ENCODE measurements at regions not wholly inside any gene's neighbourhood (a gene's known extent, or its start where the extent isn't known, plus 50 kb on each side); places are given as distances from the start of the nearest gene placed in this dataset.

DNA sequence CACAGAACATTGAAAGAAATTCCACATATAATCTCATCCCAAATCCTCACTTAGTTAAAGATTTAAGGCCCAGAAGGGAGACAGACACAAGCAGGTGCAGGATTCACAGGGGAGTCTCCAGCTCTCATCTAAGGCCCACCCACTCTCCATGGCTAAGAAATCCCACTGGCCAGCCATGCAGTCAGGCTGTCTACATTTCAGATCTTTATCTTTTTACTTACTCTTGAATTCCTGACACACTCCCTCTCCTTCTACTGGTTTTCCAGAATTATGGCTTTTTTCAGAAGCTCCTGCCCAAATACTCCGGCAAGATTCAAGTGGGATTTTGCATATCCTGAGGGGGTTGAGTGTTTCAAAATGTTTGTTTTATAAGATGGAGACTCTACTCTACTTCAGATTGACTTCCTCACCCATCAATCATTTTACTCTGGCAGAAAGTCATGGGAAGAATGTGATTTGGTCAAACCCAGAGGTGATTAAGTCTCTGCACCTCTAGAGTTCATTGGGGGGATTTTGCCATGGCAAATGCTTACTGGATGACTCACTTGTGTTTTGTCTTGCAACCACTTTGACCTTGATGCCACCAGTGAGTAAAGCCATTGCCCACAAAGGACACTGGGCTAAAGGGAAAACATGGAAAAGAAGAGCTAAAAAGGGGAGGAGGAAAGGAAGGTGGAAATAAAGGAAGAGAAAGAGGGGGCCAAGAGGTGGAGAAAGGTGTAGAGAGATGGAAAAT lies 688.8 kb upstream of the SALL1 start:
- POLR2A ChIA-PET: no interaction called here
- CTCF ChIA-PET: no interaction called here
- Histone ChIP-seq H2AFZ (ENCODE audit: low read depth, low read length) (no peak overlapping the region), H3K9me3 (replicated peaks; ENCODE audit: control insufficient read depth, insufficient read depth, low read length) (no peaks in the 10 kb centered on the region), H3K9ac (replicated peaks; ENCODE audit: extremely low read depth, insufficient read depth, low read length) (no peak overlapping the region), H3K79me2 (ENCODE audit: control insufficient read depth, insufficient read depth, low read length) (no peaks in the 10 kb centered on the region), H4K20me1 (replicated peaks; ENCODE audit: control insufficient read depth, extremely low read depth, insufficient read depth, low read length) (no peaks in the 10 kb centered on the region), H3K4me3 (replicated peaks in 1 of 3; ENCODE audit: insufficient read depth in 1 of 3, low read depth in 1 of 3, low read length in 3 of 3) (no peak overlapping the region), H3K4me1 (ENCODE audit: control insufficient read depth, extremely low read depth, insufficient read depth, low read length) (no peaks in the 10 kb centered on the region), H3K4me2 (ENCODE audit: insufficient read depth, low read length) (no peak overlapping the region), H3K27ac (ENCODE audit: insufficient read depth, low read depth, low read length) (no peak overlapping the region), H3K27me3 (ENCODE audit: control insufficient read depth in 2 of 2, insufficient read depth in 2 of 2, low read length in 2 of 2) (no peaks in the 10 kb centered on the region), H3K9me1 (replicated peaks; ENCODE audit: control insufficient read depth, extremely low read depth, insufficient read depth, low read length) (no peaks in the 10 kb centered on the region), H3K36me3 (ENCODE audit: control insufficient read depth in 2 of 2, extremely low read depth in 1 of 2, insufficient read depth in 2 of 2, low read length in 2 of 2) (no peaks in the 10 kb centered on the region)
- dilution Hi-C loops (cut with MboI; ENCODE audit: extremely low pct_ligation_motif_present, low sequenced_read_pairs): no loop called here
- BruUV-seq (replicated peaks): no TSS peak
- FAIRE-seq: no peak
- intact Hi-C loops (cut with micrococcal nuclease): no loop called here
- DNase-seq (ENCODE audit: low read depth, low spot score): no peak
- TF ChIP-seq, protein P1, sequence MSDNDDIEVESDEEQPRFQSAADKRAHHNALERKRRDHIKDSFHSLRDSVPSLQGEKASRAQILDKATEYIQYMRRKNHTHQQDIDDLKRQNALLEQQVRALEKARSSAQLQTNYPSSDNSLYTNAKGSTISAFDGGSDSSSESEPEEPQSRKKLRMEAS (IDR thresholded peaks at IDR 0.05; ENCODE audit: insufficient read depth, insufficient read length): no peak
- TF ChIP-seq MYC (IDR thresholded peaks at IDR 0.05; ENCODE audit: low read depth, low read length): no peak
- TF ChIP-seq JUN (IDR thresholded peaks at IDR 0.05; ENCODE audit: borderline replicate concordance, insufficient read depth, insufficient read length, low read depth): no peak
- TF ChIP-seq, protein P2, sequence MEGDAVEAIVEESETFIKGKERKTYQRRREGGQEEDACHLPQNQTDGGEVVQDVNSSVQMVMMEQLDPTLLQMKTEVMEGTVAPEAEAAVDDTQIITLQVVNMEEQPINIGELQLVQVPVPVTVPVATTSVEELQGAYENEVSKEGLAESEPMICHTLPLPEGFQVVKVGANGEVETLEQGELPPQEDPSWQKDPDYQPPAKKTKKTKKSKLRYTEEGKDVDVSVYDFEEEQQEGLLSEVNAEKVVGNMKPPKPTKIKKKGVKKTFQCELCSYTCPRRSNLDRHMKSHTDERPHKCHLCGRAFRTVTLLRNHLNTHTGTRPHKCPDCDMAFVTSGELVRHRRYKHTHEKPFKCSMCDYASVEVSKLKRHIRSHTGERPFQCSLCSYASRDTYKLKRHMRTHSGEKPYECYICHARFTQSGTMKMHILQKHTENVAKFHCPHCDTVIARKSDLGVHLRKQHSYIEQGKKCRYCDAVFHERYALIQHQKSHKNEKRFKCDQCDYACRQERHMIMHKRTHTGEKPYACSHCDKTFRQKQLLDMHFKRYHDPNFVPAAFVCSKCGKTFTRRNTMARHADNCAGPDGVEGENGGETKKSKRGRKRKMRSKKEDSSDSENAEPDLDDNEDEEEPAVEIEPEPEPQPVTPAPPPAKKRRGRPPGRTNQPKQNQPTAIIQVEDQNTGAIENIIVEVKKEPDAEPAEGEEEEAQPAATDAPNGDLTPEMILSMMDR (IDR thresholded peaks at IDR 0.05; ENCODE audit: extremely low read depth in 1 of 2, insufficient read depth in 1 of 2, low read depth in 1 of 2, low read length in 2 of 2): no peak

DNA sequence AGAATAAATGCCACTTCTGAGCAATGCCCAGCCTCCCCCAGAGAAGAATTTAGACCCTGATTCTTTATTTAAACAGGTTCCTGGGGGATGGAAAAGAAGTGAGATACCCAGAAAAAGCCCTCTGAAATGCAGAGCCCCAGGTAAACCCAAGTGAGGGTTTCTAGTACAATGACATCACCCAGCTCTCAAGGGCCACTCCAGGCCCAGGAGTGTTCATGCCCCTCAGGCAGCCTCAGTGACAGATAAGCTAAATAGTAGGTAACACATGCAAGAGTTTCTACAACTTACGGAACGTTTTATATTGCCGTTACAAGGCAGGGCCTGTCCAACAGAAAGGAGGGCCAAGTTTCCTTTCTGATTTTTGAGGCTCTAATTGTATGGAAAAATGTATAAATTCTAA lies 683.7 kb upstream of the SALL1 start:
- DNase-seq (ENCODE audit: low read depth, low spot score) (no peak), FAIRE-seq (no peak)
- ChIA-PET CTCF (no interaction called here), POLR2A (no interaction called here)
- Histone ChIP-seq H3K27me3 (ENCODE audit: control insufficient read depth in 2 of 2, insufficient read depth in 2 of 2, low read length in 2 of 2) (no peaks in the 10 kb centered on the region), H4K20me1 (replicated peaks; ENCODE audit: control insufficient read depth, extremely low read depth, insufficient read depth, low read length) (no peaks in the 10 kb centered on the region), H3K27ac (ENCODE audit: insufficient read depth, low read depth, low read length) (no peak overlapping the region), H3K9ac (replicated peaks; ENCODE audit: extremely low read depth, insufficient read depth, low read length) (no peak overlapping the region), H3K36me3 (ENCODE audit: control insufficient read depth in 2 of 2, extremely low read depth in 1 of 2, insufficient read depth in 2 of 2, low read length in 2 of 2) (no peaks in the 10 kb centered on the region), H3K4me1 (ENCODE audit: control insufficient read depth, extremely low read depth, insufficient read depth, low read length) (no peaks in the 10 kb centered on the region), H3K9me3 (replicated peaks; ENCODE audit: control insufficient read depth, insufficient read depth, low read length) (peaks cover 2% of the 10 kb centered on the region), H3K4me3 (replicated peaks in 1 of 3; ENCODE audit: insufficient read depth in 1 of 3, low read depth in 1 of 3, low read length in 3 of 3) (no peak overlapping the region), H2AFZ (ENCODE audit: low read depth, low read length) (no peak overlapping the region), H3K79me2 (ENCODE audit: control insufficient read depth, insufficient read depth, low read length) (no peaks in the 10 kb centered on the region), H3K4me2 (ENCODE audit: insufficient read depth, low read length) (no peak overlapping the region), H3K9me1 (replicated peaks; ENCODE audit: control insufficient read depth, extremely low read depth, insufficient read depth, low read length) (no peaks in the 10 kb centered on the region)
- BruUV-seq (replicated peaks): no TSS peak
- no peak for TF ChIP-seq POLR2AphosphoS5 (IDR thresholded peaks at IDR 0.05; ENCODE audit: insufficient read depth, low read depth, low read length)
- TF ChIP-seq, protein P2 (IDR thresholded peaks at IDR 0.05; ENCODE audit: extremely low read depth in 1 of 2, insufficient read depth in 1 of 2, low read depth in 1 of 2, low read length in 2 of 2): no peak
- no peak for TF ChIP-seq JUN (IDR thresholded peaks at IDR 0.05; ENCODE audit: borderline replicate concordance, insufficient read depth, insufficient read length, low read depth)
- no peak for TF ChIP-seq POLR2A (IDR thresholded peaks at IDR 0.05; ENCODE audit: low read depth, low read length)
- TF ChIP-seq FOS (IDR thresholded peaks at IDR 0.05; ENCODE audit: borderline replicate concordance, insufficient read depth, low read length): no peak
- no peak for TF ChIP-seq EZH2 (IDR thresholded peaks at IDR 0.05; ENCODE audit: borderline replicate concordance, low read depth, low read length, severe bottlenecking)
- TF ChIP-seq, protein P1 (IDR thresholded peaks at IDR 0.05; ENCODE audit: insufficient read depth, insufficient read length): no peak
- TF ChIP-seq GATA2 (IDR thresholded peaks at IDR 0.05; ENCODE audit: insufficient read depth, insufficient read length, low read depth, low read length): no peak
- TF ChIP-seq MYC (IDR thresholded peaks at IDR 0.05; ENCODE audit: low read depth, low read length): no peak
- dilution Hi-C loops (cut with MboI; ENCODE audit: extremely low pct_ligation_motif_present, low sequenced_read_pairs) (no loop called here), intact Hi-C loops (cut with micrococcal nuclease) (no loop called here)

All from endothelial cell of umbilical vein (primary cell).